HK-2 (cell line): ENCODE measurements at regions not wholly inside any gene's neighbourhood (a gene's known extent, or its start where the extent isn't known, plus 50 kb on each side); places are given as distances from the start of the nearest gene placed in this dataset.

Source experiments
- DNase-seq: peaks from one replicate; pipeline ENCODE4 v3.0.0-alpha.2; 2018; ENCODE audit not compliant: unreplicated experiment

DNA sequence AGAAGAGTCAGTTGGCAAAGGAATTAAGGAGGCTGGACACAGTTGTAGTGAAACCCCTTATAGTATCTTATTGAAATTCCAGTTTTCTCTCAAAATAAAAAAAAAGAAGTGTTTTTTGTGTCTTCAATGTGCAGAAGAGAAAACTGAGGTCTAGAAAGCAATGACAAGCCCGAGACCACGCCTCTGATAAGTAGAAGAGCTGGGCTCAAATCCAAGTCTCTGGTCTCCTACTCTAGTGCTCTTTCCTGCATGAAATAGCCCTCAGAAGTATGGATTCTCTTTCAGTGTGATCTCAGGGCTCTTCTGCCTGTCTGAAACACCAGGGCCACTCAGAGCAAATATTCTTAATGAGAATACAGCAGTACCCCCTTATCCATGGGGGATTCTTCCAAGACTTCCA, 200.9 kb downstream of the KIF18A start:
- DNase-seq: no peak

DNA sequence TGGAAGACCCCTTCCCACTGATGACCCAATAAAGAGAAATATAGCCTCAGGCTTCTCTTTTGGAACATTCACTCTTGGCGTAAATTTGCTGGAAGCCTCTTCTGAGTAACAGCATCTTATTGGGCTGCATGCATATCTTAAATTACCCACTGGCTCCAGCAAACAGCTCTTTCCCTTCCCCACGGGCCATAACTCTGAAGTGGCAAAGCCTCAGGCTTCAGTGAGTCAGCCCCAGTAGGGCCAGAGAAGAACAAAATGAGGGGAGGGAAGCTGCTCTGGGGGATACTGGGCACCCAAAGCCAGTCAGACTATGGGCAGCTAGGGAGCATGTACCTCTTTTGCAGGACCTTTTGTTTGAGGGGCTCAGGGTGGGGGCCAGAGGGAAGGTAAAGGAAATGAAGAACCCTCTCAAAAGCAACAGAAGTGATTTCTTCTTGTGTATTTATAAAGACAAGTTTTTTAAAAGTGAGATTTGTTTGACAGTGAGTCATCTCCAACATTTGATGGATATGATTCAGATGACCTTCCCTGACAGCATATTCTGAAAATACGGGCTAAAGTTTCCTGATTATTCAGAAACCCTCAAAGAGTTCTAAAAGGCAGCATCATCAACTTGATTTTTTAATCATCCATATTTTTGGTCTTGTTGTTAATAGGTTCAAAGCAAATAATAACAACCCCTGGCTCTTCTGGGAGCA, 203.4 kb downstream of the KIF18A start:
- peak; percentile 21 for DNase-seq

DNA sequence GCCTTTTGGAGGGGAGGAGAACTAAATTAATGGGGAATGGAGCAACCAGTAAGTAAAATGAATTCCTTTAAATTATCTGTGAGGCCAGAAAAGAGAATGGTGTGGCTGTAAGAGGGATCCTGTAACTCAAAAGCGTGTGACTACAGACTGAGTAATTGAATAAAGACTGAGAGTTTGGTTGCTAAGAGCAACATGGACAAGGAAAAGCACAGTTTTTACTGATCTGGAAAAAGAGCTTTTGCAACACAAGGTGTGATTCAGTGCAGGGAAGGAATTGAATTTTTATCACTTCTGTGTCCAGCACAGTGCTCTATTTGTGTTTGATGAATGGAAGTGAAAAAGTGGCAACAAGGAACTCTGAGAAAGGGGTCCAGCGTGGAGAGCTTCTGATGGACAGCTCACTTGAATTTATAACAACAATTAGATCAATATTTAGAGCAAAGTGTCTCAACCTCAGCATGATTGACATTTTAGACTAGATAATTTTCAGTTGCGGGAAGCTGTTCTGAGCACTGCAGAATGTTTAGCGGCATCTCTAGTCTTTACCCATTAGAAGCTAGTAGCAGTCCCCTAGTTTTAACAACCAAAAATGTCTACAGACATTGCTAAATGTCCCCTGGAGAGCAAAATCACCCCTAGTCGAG, 202.8 kb upstream of the BDNF start:
- DNase-seq: no peak

DNA sequence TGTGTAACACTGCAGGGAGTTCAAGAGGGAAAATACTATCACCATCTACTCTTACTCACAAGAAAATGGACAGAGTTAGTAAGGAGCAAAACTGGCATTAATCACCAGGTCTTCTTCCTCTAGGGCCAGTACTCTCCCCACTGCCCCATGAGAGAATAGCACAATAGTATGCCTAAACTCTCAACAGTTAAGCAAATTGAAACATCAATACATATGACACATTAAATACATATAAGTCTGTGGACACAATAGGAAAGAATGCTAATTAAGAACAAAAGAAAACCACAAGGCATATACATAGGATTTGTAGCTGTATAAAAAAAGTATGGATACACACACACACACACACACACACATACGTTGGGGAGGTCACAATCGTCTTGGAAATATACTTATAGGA, 197.9 kb upstream of the BDNF start:
- DNase-seq: no peak

DNA sequence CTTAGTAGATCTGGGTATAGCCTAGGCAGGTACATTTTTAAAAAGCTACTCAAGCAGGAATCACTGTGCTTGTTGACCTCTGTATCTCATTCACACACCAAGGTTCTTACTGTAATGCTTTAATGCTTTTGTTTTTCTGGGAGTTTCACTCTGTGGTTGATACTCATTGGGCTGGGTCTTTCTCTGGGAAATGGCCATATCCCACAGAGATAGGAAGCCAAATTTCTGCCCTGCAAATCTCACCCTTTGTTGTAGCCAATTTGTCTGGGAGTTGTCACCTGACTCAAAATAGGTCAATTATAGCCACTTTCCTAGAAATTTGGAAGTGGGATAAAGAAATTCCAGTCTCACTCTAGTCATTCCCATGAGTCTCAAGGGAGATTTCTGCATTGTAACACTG, 195.8 kb upstream of the BDNF start:
- no peak for DNase-seq

DNA sequence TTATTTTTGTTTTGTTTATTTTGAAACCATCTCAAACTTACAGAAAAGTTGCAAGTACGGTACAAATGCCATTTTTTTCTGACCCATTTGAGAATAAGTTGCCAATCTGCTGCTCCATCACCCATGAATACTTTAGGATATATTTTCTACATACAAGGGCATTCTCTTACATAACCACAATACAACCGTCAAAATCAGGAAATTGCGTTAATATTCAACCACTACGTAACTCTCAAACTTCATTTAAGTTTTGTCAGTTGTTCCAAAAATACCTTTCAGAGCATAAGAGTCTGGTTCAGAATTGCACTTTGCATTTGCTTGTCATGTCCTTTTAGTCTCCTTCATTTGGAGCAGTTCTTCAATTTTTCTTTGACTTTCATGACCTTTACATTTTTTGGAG, 194.3 kb upstream of the BDNF start:
- DNase-seq: no peak

DNA sequence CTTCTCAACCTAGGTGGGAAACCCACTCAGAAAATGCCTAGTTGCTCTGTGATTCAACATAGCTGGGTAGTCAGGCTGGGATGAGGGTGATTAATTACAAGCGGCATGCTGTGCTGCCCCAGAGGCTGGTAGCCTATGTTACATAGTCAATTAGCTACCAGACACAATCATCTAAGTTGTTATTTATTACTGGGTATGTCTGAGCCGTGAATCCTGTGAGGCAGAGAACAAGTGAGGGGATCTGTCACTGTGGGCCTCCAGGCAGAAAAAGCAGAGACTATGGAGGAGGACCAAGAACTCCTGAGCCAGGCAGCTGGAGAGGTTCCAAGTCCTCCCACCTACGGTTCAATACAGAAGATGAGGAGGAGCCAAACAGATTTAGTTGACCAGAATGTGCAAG, 186.6 kb upstream of the BDNF start:
- no peak for DNase-seq

DNA sequence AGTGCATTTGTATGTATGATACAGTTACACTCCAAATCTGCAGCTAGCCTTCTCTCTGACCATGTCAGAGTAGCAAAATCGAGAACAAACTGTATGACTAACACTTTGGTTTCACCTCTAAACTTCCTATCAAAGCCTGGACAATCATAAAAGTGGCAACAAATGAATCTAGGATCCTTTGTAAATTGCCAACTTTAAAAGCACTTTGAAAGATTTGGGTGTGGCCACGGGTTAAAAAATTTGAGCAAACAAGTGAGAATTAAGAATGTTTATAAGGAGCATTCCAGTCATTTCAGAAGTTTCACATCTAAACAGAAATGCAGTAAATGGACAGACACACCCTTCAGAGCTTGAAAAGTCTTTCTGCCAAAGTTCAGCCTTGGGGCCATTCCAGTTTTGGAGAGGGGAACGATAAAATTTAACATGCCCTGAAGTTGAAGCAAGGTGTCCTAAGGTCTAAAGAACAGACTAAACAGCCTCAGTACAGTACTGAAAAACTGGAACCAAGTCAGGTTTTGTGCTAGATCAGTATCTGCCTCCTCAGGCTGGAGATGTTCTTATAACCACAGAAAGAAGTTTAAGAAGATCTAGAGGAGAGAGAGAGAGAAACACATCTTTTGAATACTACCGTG, 181.9 kb upstream of the BDNF start:
- DNase-seq: no peak

DNA sequence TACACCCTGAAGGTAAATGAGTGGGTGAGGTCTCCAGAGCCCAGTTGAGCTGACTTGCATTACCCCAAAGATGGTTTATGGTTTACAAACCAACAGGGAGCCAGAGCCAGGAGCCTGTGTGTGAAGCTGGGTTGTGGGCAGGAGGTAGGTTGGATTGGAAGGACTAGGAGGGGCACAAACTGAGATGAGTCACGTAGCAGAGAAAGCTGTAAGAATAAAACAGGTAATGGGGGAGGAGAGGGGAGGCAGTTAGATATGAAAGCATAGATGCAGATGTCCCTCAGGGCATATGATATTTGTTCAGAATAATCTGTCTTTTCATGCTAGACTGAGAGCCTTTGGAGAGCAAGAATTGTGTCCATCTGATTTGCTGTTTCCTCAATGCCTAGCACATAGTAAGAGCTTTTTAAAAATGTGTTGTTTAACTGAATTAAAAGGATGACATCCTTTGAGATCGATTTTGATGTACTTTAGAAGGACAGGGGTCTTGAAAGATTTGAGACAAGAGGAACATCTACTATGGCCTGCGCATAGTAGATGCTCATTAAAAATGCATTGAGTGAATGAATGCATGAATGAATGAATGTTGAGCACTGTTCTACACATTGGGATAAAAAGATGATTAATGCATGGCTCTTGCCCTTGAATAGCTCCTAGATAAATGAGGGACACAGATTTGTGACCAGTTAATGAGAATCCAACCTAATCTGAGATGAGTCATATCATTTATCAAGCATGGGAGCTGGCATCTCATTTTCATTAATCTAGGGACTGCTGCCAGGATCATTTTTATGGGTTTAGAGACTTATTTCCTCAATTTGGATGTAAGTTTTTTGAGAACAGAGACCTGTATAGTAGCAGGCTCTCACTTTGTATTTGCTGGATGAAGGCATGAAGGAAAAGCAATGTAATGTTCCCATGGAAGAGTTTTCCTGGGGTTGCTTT, 175.8 kb upstream of the BDNF start:
- no peak for DNase-seq

DNA sequence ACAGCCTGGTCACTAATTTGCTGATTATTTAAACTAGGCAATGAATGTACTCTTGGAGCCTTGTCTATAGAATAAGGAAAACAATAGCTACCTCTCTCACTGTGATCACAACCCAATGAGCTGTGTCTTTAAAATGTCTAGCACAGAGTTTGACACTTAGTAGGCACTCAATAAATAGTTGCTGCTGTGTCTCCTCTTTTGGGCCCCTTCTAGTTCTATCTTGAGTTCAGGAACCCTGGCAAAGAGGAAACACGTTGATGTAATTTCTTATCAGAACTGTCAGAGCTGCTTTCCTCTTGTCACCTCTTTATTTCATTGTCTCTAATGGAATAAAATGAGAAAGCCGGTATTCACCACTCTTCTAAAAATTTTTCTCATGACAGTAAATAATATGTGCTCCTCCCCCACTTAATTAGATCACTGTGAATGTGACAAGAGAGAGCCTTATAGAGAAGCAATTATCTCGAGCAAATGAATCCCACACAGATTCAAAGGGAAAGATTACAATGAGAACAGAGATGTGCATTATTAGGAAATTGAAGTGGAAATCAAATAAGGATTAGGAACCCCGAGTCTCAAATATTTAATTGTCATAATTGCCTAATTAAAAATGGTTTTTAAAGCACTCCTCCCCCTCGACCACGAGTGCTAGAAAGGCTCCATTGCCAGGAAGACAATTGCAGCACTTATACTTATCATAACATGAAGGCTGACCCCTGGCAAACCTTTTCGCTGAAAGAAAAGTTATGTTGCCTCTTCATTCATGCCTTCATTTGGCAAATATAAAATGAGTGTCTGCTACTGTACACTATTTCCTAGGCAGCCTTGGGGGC, 175.0 kb upstream of the BDNF start:
- no peak for DNase-seq

DNA sequence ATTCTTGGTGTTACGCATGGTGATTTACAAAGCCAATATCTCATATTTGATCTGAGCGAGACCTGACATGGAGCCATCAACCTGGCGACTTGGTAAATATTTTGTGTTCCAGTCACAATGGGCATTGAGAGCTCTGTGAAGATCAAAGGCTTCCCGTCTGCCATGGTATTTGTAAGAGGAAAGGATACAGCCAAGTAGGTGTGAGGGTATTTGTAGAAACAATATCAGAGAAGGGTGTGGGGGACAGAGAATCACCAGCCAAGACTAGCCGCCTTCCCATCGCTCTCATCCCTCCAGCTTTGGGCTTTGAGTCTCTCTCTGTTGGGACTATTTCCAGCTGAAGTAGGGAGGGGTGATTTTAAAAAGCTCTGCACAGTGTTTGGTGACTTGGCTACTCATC, 173.4 kb upstream of the BDNF start:
- no peak for DNase-seq

DNA sequence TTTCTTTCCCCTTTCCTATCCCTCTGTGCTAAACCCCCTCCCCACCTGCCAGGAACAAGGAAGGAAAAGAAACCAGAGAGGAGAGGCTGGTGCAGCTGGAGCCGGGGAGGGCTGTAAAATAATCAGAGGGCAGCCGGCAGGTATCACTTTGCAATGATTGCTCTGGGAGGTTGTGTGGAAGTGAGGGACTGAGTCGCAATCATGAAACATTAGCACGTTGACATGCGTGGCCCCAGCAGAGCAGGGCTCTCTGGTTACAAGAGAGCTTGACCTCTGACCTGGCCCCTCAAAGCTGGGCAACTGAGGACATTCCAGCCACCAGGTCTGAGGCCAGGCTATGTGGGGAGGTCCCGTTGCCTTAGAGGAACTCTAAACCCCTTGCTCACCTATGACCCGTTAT, 170.8 kb upstream of the BDNF start:
- DNase-seq: no peak

DNA sequence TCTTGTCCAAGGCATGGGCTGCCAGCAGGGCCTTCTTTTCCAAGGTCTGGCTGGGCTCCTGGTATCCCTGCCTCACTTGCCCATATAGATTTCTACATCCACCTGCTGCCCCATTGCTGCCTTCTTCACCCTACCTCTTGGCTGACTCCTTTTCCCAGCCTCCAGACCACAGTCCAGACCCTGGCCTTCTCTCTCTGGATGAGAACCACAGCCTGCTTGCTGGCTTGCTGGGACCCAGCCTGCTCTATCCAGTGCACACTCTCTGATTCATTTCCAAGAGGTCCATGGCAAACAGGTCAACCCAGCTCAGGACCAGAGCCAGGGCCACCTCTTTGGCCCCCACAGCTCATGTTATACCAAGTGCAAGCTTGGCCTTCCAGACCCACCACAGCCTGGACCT, 169.4 kb upstream of the BDNF start:
- DNase-seq: no peak

DNA sequence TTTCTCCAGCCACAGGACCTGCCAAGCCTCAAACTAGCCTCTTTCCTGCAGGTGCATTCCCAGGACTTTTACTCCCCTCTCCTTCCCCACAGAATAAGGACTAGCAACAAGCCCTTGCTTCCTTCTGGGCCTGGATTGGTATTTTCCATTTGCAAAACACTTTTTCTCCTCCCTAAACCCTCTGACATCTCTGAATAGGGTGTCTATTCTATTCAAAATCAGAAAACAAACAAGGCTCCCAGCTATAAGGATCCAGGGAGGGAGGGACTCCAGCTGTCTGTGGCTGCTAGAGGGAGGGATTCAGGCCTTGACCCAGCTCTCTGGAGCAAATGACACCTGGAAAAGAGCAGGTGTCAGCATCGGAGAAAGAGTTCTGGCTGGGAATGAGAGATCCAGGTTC, 168.5 kb upstream of the BDNF start:
- DNase-seq: no peak

DNA sequence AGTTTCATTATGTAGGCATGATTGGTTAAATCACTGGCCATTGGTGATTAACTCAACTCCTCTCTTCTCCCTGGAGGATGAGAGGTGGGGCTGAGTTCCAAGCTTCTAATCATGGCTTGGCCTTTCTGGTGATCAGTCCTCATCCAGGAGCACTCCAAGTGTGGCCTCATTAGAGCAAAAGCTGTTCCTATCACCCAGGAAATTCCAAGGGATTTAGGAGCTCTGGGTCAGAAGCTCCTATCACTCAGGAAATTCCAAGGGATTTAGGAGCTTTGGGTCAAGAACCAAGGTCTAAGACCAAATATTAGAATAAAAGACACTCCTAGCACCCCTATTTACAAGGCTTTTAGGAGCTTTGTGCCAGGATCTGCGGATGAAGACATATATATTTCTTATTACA, 168.0 kb upstream of the BDNF start:
- DNase-seq: no peak

DNA sequence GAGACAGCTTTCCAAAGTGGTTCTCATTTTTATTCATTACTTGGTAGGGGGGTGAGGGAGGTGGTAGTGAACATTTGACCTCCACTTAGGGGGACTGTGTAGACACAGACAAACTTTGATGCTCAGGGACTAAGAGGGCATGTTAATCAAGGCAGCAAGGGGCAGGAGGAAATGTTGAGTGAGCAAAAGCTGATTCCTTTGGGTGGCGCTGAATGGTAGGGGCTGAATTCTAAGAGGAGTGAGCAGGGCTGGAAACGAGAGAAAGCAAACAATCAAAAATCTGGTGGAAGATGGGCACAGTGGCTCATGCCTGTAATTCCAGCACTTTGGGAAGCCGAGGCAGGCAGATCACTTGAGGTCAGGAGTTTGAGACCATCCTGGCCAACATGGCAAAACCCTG, 164.8 kb upstream of the BDNF start:
- DNase-seq: no peak

DNA sequence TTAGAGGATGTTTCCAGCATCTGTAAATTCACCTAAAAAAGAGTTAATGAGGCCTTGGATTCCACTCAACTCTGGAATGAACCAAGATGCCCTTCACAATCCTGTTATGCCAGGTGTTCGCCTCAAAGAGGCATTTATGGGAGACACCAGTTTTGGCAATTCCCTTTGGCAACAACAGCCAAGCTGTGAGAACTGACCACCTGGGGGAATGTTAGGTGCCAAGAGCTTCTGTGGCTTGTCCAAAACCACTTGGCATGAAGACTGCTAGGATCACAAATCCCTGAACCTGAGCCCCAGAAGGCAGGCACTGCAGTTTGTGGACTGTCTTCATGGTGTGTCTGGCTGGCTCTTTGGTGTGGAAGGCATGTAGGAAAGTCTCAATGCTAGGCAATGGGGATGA, 164.4 kb upstream of the BDNF start:
- DNase-seq: no peak

DNA sequence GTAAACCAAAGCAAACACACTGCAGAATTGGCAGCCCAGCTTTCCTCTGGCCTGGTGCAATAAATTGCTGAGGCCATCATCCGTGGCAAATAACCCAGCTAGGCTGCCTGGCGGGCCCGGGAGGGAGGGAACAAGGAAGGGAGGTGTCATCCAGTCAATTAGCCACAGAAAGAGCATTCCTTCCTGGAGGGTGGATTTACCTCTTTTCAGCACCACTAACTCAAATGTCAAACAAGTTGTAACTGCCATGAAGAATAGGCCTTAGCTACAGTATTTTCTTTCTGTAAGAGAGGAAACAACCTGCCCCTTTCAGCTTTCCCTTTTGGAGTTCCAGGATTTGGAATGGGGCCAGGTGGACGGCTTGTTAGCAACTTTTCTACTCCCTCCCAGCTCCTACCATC, 163.8 kb upstream of the BDNF start:
- DNase-seq: peak; percentile 80

DNA sequence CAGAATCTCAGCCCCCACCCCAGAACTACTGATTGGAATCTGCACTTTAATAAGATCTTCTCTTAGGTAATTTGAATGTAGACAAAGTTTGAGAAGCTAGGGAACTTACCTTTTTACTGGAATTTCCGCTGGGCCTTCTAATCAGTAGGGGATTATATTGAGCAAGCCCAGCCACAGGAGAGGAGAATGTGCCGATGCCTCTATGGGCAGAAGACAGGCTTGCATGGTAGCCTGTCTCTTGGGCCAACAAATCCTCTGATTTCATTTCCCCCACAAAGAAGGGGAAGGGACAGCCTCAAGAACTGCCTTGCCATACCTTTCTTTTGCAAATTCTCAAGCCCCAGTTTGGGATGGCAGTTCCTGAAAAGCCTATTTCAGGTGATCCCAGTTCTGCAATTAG, 163.4 kb upstream of the BDNF start:
- no peak for DNase-seq

DNA sequence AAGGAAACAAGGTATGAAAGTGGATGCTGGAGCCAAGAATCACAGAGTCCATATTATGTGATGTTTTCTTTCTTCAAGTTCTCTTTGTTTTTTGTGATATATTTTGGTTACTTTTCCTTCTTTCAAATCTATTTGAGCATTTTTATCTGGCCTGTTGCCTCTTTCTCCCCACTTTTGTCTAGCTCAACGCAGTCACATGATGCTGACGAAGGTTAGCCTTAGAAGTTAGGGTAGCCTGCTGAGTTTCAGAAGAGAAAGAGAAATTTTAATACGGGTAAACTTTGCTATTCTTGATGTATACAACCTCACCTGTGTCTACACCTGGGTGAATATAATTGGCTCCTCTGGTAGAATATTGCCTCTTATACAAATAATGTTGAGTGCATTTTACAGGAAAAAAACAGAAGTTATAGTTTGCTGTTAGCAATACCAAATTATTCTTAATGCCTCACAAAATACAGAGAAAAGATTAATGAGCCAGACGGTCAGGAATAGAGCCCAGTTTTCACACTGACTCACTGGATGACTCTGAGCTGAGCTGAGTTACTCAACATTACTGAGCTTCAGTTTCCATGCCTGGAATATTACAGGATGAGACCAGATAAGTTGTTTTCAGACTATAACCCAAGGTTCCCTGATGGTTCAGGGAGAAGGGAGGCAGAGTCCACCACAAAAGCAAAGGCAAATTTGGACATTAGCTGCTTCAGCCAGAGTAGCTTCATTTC, 161.6 kb upstream of the BDNF start:
- DNase-seq: no peak

DNA sequence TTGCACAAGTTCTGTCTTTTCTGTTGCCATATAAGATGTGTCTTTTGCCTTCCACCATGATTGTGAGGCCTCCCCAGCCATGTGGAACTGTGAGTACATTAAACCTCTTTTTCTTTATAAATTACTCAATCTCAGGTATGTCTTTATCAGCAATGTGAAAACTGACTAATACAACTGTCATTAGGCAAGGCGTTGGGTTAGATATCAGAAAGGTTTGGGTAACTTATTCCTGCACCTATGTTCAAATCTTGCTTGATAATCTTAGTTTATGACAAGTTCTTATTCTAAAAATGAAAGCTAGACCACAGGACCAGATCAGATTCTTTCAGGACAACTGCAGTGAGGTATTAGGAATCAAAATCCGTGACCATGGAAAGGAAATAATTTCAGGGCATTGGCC, 160.6 kb upstream of the BDNF start:
- no peak for DNase-seq
